GM12892 (cell line): ENCODE measurements at regions not wholly inside any gene's neighbourhood (a gene's known extent, or its start where the extent isn't known, plus 50 kb on each side); places are given as distances from the start of the nearest gene placed in this dataset.

Experiments used
- DNase-seq: peaks from one replicate; pipeline ENCODE4 v3.0.0; 2011; ENCODE audit not compliant: insufficient read length
- FAIRE-seq: peaks from 2 replicates; lab custom pipeline; 2011; peaks lifted over from hg19 to GRCh38; lab: Jason Lieb, UNC
- POLR2A ChIP-seq: IDR thresholded peaks from 2 replicates; pipeline ENCODE4 v1.6.1; 2011; ENCODE audit warnings: low read depth, low read length, control low read depth
- POLR2AphosphoS5 ChIP-seq: IDR thresholded peaks from 2 replicates; pipeline ENCODE4 v1.6.1; 2011; ENCODE audit warnings: low read depth, low read length, control low read depth
- TAF1 ChIP-seq: IDR thresholded peaks from 2 replicates; pipeline ENCODE4 v1.6.1; 2011; ENCODE audit warnings: low read depth, mild to moderate bottlenecking, control low read depth, low read length, borderline replicate concordance

GRCh38 chr18:22623513-22623912, 205.8 kb upstream of the CTAGE1 start:
- TF ChIP-seq TAF1 (no peak), POLR2A (no peak), POLR2AphosphoS5 (no peak)
- FAIRE-seq: no peak
- no peak for DNase-seq

GRCh38 chr18:22624176-22624575, 206.5 kb upstream of the CTAGE1 start:
- TF ChIP-seq TAF1 (no peak), POLR2A (no peak), POLR2AphosphoS5 (no peak)
- DNase-seq (no peak), FAIRE-seq (no peak)

GRCh38 chr18:22625406-22625805, 207.7 kb upstream of the CTAGE1 start:
- FAIRE-seq (no peak), DNase-seq (no peak)
- TF ChIP-seq TAF1 (no peak), POLR2A (no peak), POLR2AphosphoS5 (no peak)

- TF ChIP-seq TAF1: no peak
- no peak for TF ChIP-seq POLR2A
- TF ChIP-seq POLR2AphosphoS5: no peak
- no peak for DNase-seq
- no peak for FAIRE-seq
Measured at GRCh38 chr18:22626771-22627170, 209.1 kb upstream of the CTAGE1 start.

GRCh38 chr18:22627506-22627905, 209.8 kb upstream of the CTAGE1 start:
- DNase-seq (no peak), FAIRE-seq (no peak)
- no peak for TF ChIP-seq POLR2AphosphoS5
- TF ChIP-seq POLR2A: no peak
- no peak for TF ChIP-seq TAF1

- DNase-seq (no peak), FAIRE-seq (no peak)
- TF ChIP-seq POLR2AphosphoS5: no peak
- no peak for TF ChIP-seq POLR2A
- no peak for TF ChIP-seq TAF1
Measured at GRCh38 chr18:22628795-22629510, 211.2 kb upstream of the CTAGE1 start.

- no peak for DNase-seq
- TF ChIP-seq POLR2A (no peak), TAF1 (no peak), POLR2AphosphoS5 (no peak)
- FAIRE-seq: no peak
Measured at GRCh38 chr18:22630980-22631379, 213.3 kb upstream of the CTAGE1 start.

- FAIRE-seq (no peak), DNase-seq (no peak)
- no peak for TF ChIP-seq TAF1
- TF ChIP-seq POLR2A: no peak
- TF ChIP-seq POLR2AphosphoS5: no peak
Measured at GRCh38 chr18:22632191-22632590, 214.5 kb upstream of the CTAGE1 start.

- FAIRE-seq: no peak
- TF ChIP-seq TAF1 (no peak), POLR2AphosphoS5 (no peak), POLR2A (no peak)
Measured at GRCh38 chr18:22634464-22634863, 216.7 kb upstream of the CTAGE1 start.

GRCh38 chr18:22637787-22638186, 220.1 kb upstream of the CTAGE1 start:
- no peak for FAIRE-seq
- DNase-seq: no peak
- no peak for TF ChIP-seq TAF1

More at GRCh38 chr18:22634464-22634863, 216.7 kb upstream of the CTAGE1 start:
- no peak for DNase-seq

- FAIRE-seq (no peak), DNase-seq (no peak)
- TF ChIP-seq TAF1: no peak
- TF ChIP-seq POLR2A: no peak
- TF ChIP-seq POLR2AphosphoS5: no peak
Measured at GRCh38 chr18:22639026-22639463, 221.3 kb upstream of the CTAGE1 start.

GRCh38 chr18:22639561-22639960, 221.8 kb upstream of the CTAGE1 start:
- TF ChIP-seq TAF1 (no peak), POLR2AphosphoS5 (no peak), POLR2A (no peak)
- no peak for FAIRE-seq
- DNase-seq: no peak
